Calu3 (cell line): ENCODE measurements at regions not wholly inside any gene's neighbourhood (a gene's known extent, or its start where the extent isn't known, plus 50 kb on each side); places are given as distances from the start of the nearest gene placed in this dataset.

Source experiments
- BruUV-seq: library from RNA; stranded (reverse); fragments of 400-500 nt; replicated peaks from 2 replicates; lab custom pipeline; 2021; lab: Mats Ljungman, UMichigan
- CTCF ChIA-PET: fragments of 300-600 bp; sonication (Branson Sonifier 250); formaldehyde crosslinking; loops from one replicate; lab custom pipeline; 2022; ENCODE audit warnings: antibody characterized with exemption; lab: Charles Lee
- DNase-seq: peaks from one replicate; pipeline ENCODE4 v3.0.0; 2022
- H3K27ac Mint-ChIP-seq: one replicate; pipeline ENCODE4 v1.8.0; 2022; ENCODE audit warnings: mixed read lengths; ENCODE audit not compliant: unreplicated experiment
- H3K27me3 Mint-ChIP-seq: one replicate; pipeline ENCODE4 v1.8.0; 2022; ENCODE audit warnings: mixed read lengths; ENCODE audit not compliant: unreplicated experiment
- H3K36me3 Mint-ChIP-seq: one replicate; pipeline ENCODE4 v1.8.0; 2022; ENCODE audit warnings: mild to moderate bottlenecking, moderate library complexity, mixed read lengths; ENCODE audit not compliant: insufficient read depth, unreplicated experiment
- H3K4me1 Mint-ChIP-seq: one replicate; pipeline ENCODE4 v1.8.0; 2022; ENCODE audit warnings: mild to moderate bottlenecking, low read depth, mixed read lengths; ENCODE audit not compliant: unreplicated experiment
- H3K4me3 Mint-ChIP-seq: one replicate; pipeline ENCODE4 v1.8.0; 2022; ENCODE audit warnings: mild to moderate bottlenecking, low read depth, moderate library complexity, mixed read lengths; ENCODE audit not compliant: unreplicated experiment
- H3K9me3 Mint-ChIP-seq: one replicate; pipeline ENCODE4 v1.8.0; 2022; ENCODE audit warnings: low read depth, mixed read lengths; ENCODE audit not compliant: unreplicated experiment
- CTCF ChIP-seq: fragments of 200-600 bp; IDR thresholded peaks from one replicate; pipeline ENCODE4 v1.8.0; 2022; ENCODE audit warnings: antibody characterized with exemption; ENCODE audit not compliant: unreplicated experiment
- intact Hi-C: fragments of 100-400 bp; cut with micrococcal nuclease; formaldehyde crosslinking; loops from one replicate; pipeline ENCODE4 v1.10.0; 2022; ENCODE audit not compliant: unreplicated experiment

- CTCF ChIA-PET, result no interaction called here
- no TSS peak for BruUV-seq
Measured at GRCh38 chr13:111394211-111394922, 73.9 kb downstream of the TEX29 start.

DNA sequence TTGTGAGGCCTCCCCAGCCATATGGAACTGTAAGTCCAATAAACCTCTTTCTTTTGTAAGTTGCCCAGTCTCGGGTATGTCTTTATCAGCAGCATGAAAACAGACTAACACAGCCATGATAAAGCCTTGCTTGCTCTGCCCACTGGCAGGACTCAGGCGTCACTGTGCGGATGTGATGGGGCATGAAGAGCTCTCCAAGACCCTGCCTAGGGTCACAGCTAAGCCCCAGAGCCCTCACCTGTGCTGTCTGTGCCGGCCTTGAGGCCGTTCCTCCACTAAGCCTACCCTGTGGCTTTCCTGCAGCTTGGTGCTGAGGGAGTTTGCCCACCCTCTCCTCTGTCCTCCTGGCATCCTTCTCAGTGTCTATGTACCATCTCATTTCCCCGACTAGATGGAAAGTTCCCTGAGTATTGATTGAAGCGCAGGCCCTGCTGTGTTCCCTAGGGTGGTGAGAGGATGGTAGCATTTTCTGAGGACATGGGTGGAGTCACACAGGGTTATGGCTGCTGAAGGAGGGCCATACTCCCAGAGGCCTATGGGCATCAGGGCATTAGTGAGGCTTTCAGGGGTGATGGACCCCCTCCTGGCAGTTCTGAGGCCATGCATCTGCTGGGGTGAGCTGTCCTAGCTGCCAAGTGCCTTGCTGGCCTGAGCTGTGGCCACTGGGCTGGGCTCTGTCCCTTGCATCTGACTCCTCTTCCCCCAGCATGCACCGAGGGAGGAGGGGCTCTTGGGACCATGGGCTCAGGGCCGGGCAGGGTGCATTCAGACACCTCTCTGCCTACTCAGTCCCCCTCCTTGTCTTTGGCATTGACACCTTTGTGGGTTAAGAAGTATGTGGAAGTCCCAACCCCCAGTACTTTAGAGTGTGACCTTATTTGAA lies 75.3 kb downstream of the TEX29 start:
- H3K27me3 Mint-ChIP-seq, result no peaks in the 10 kb centered on the region
- intact Hi-C loops, result no loop called here
- H3K4me3 Mint-ChIP-seq, result no peak overlapping the region
- CTCF ChIA-PET, result no interaction called here
- no peak overlapping the region for H3K27ac Mint-ChIP-seq
- no peak for DNase-seq
- H3K4me1 Mint-ChIP-seq, result no peaks in the 10 kb centered on the region
- no TSS peak for BruUV-seq
- H3K36me3 Mint-ChIP-seq, result no peaks in the 10 kb centered on the region
- no peaks in the 10 kb centered on the region for H3K9me3 Mint-ChIP-seq
- no peak for TF ChIP-seq CTCF

More at GRCh38 chr13:111394211-111394922, 73.9 kb downstream of the TEX29 start:
- Mint-ChIP-seq H3K27ac (no peak overlapping the region), H3K4me1 (no peaks in the 10 kb centered on the region), H3K4me3 (no peak overlapping the region), H3K36me3 (no peaks in the 10 kb centered on the region), H3K9me3 (no peaks in the 10 kb centered on the region), H3K27me3 (no peaks in the 10 kb centered on the region)
- no peak for TF ChIP-seq CTCF
- intact Hi-C loops, result no loop called here
- no peak for DNase-seq

DNA sequence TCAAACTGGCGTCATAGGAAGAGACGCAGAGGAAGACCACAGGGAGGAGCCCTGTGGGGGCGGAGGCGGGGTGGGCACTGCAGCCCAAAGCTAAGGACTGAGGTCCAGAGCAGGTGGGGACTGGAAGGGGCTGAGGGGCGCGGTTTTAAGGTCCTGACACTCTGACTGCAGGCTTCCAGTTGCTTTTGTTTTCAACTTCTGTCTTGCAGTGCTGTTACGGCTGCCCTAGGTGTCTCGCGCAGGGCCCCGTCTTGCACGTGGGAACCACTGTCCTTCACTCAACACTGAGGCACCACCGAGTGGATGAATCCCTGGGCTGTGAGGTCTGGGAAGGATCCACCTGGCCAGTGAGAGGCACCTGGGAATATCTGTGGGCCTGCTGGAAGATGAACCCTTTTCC lies 76.0 kb downstream of the TEX29 start:
- BruUV-seq, result no TSS peak
- no peak for TF ChIP-seq CTCF

DNA sequence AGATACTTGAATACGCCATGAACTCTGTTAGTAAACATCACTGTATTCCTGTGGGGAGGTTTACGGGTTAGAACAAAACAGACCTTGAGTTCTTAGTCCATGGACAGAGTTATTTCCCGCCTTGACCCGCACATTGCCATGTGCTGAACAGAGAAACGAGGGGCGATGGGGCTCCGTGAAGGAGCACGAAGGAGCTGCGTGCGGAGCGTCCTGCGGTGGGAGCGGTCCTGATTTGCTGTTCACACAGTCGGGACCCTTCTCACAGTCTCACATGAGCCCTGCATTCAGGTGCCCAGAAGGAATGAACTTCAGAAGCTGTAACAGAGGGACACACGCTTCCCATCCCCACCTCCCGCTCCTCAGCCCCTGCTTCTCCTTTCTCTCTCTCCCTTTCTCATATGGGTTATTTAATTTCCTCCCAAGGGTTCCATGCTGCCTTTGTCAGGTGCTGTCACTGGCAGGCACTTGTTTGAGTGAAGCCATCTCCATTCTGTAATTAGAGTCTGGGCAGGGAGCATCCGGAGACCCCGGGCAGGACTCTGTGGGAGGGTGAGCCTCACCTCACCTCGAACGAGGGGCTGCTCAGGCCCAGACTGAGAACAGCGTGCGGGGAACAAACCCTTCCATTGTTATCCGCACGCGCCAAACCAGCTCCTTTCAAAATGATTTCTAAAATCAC lies 76.9 kb downstream of the TEX29 start:
- Mint-ChIP-seq H3K4me3 (no peak overlapping the region), H3K27ac (no peak overlapping the region), H3K36me3 (no peaks in the 10 kb centered on the region), H3K27me3 (no peaks in the 10 kb centered on the region), H3K4me1 (no peaks in the 10 kb centered on the region), H3K9me3 (no peaks in the 10 kb centered on the region)
- intact Hi-C loops, result no loop called here
- no peak for TF ChIP-seq CTCF
- no peak for DNase-seq
- BruUV-seq, result no TSS peak
- CTCF ChIA-PET, result no interaction called here

More for the DNA sequence above, 76.0 kb downstream of the TEX29 start:
- Mint-ChIP-seq H3K27me3 (no peaks in the 10 kb centered on the region), H3K36me3 (no peaks in the 10 kb centered on the region), H3K27ac (no peak overlapping the region), H3K4me3 (no peak overlapping the region), H3K4me1 (no peaks in the 10 kb centered on the region), H3K9me3 (no peaks in the 10 kb centered on the region)
- intact Hi-C loops, result no loop called here
- DNase-seq, result no peak
- CTCF ChIA-PET, result no interaction called here
